A673 (cell line): ENCODE measurements at regions not wholly inside any gene's neighbourhood (a gene's known extent, or its start where the extent isn't known, plus 50 kb on each side); places are given as distances from the start of the nearest gene placed in this dataset.
"Not testable (repeated sequence)": the region's sequence is repeated elsewhere in the genome, so short reads cannot be mapped to it uniquely, and the experiment has no call there.

Experiments used
- CTCF ChIP-seq: fragments of 300-800, 200-600 bp; sonication (generic); conservative IDR thresholded peaks from 2 replicates; pipeline ENCODE4 v1.5.1; 2017; ENCODE audit warnings: low read depth, mild to moderate bottlenecking, antibody characterized with exemption, low read length, moderate library complexity, mixed read lengths
- EZH2 ChIP-seq: fragments of 200-600 bp; sonication (generic); IDR thresholded peaks from 2 replicates; pipeline ENCODE4 v1.6.1; 2017; ENCODE audit warnings: borderline replicate concordance, low read depth, mild to moderate bottlenecking, mixed read lengths, antibody characterized with exemption, low read length; ENCODE audit not compliant: poor library complexity, severe bottlenecking

- not testable (repeated sequence) for TF ChIP-seq CTCF, EZH2
Measured at GRCh38 chr15:32227410-32228114, 175.5 kb downstream of the GOLGA8K start.
